Fibroblast of lung (primary cell): ENCODE measurements at regions not wholly inside any gene's neighbourhood (a gene's known extent, or its start where the extent isn't known, plus 50 kb on each side); places are given as distances from the start of the nearest gene placed in this dataset.
A peak's percentile ranks its signal among the peaks of the same experiment; 100 is the strongest.

ENCODE experiments used
- DNase-seq, 2 donors: peaks; one replicate each; pipeline versions ENCODE4 v3.0.0 to v3.0.0-alpha.2; 2010; ENCODE audit warnings: low read depth in 2 of 2
- H2AFZ ChIP-seq: 2 replicates; pipeline ENCODE4 v1.5.1; 2012; ENCODE audit warnings: low read length, control low read depth, inconsistent platforms
- H3K27ac ChIP-seq: 2 replicates; pipeline ENCODE4 v1.5.1; 2011; ENCODE audit warnings: low read length, control low read depth; ENCODE audit not compliant: insufficient read depth
- H3K27me3 ChIP-seq: 2 replicates; pipeline ENCODE4 v1.5.1; 2011; ENCODE audit warnings: mild to moderate bottlenecking, low read length; ENCODE audit not compliant: control insufficient read depth, insufficient read depth
- H3K36me3 ChIP-seq: 2 replicates; pipeline ENCODE4 v1.5.1; 2011; ENCODE audit warnings: low read length; ENCODE audit not compliant: control insufficient read depth, insufficient read depth
- H3K4me1 ChIP-seq: 2 replicates; pipeline ENCODE4 v1.5.1; 2011; ENCODE audit warnings: low read length; ENCODE audit not compliant: control insufficient read depth, insufficient read depth; ENCODE audit errors: extremely low read depth
- H3K4me2 ChIP-seq: 2 replicates; pipeline ENCODE4 v1.5.1; 2011; ENCODE audit warnings: low read length, control low read depth; ENCODE audit not compliant: insufficient read depth; ENCODE audit errors: extremely low read depth
- H3K4me3 ChIP-seq, 4 experiments: fragments of 200-600 bp in 1 of 4; sonication (generic) in 1 of 4; replicated peaks in 1 of 4; 2 replicates each; pipeline ENCODE4 v1.5.1; 2011 to 2016; ENCODE audit warnings: low read length in 4 of 4, low read depth in 3 of 4, mild to moderate bottlenecking in 3 of 4, control low read depth in 2 of 4, inconsistent platforms in 1 of 4, mixed read lengths in 1 of 4; ENCODE audit not compliant: insufficient read depth in 1 of 4; ENCODE audit errors: control extremely low read depth in 1 of 4
- H3K79me2 ChIP-seq: 2 replicates; pipeline ENCODE4 v1.5.1; 2012; ENCODE audit warnings: mild to moderate bottlenecking, low read length, inconsistent platforms; ENCODE audit not compliant: control insufficient read depth, insufficient read depth
- H3K9ac ChIP-seq: 2 replicates; pipeline ENCODE4 v1.5.1; 2011; ENCODE audit warnings: mild to moderate bottlenecking, low read length, control low read depth; ENCODE audit not compliant: insufficient read depth
- H3K9me3 ChIP-seq: 2 replicates; pipeline ENCODE4 v1.5.1; 2012; ENCODE audit warnings: low read depth, low read length; ENCODE audit not compliant: control insufficient read depth, insufficient read depth
- H4K20me1 ChIP-seq: 2 replicates; pipeline ENCODE4 v1.5.1; 2011; ENCODE audit warnings: low read length; ENCODE audit not compliant: control insufficient read depth, insufficient read depth; ENCODE audit errors: extremely low read depth
- EZH2 ChIP-seq: IDR thresholded peaks from 2 replicates; pipeline ENCODE4 v1.5.1; 2012; ENCODE audit warnings: low read length, control low read depth, mild to moderate bottlenecking; ENCODE audit errors: missing control alignments
- TF ChIP-seq, protein P1 (sequence below), 2 donors: IDR thresholded peaks in 1 of 2; conservative IDR thresholded peaks in 1 of 2; 1 replicate in 1 of 2; 2 replicates in 1 of 2; pipeline ENCODE4 v1.5.1; 2011 to 2012; ENCODE audit warnings: low read length in 2 of 2, control low read depth in 1 of 2, inconsistent platforms in 1 of 2, low read depth in 1 of 2, mild to moderate bottlenecking in 1 of 2

DNA sequence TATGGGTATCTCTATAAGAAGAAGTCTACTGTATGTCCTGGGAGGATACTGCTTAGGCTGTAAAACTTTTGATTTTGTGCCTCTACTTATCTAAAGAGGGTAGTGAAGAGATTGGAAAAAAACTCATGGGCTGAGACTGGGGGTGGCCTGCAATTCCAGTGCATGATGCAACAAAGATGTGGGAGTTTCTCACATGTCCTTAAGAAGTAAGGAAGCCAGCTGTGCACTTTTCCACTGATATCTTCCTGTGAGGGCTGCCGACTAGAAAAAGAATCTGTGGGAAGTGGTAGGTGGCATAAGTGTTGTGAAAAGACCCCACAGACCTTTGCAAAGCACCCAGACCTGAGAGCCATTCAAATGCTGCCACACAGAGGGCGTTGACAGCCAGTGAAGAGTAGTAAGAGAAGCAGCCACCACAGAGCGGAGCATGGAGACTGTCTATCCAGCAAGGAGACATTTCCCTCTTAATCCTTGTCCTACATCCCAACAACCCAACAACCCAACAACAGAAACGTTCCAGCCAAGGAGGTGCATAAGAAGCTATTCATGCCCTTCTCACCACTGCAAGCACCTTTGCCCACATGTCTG lies 65.1 kb downstream of the PFDN4 start:
- H3K27me3 ChIP-seq, result no peaks in the 10 kb centered on the region
- H3K36me3 ChIP-seq, result no peaks in the 10 kb centered on the region
- no peak overlapping the region for H3K4me2 ChIP-seq
- H3K27ac ChIP-seq, result no peak overlapping the region
- no peaks in the 10 kb centered on the region for H3K9me3 ChIP-seq
- H3K79me2 ChIP-seq, result no peaks in the 10 kb centered on the region
- H3K4me1 ChIP-seq, result no peaks in the 10 kb centered on the region
- H3K4me3 ChIP-seq, result no peak overlapping the region
- no peak overlapping the region for H3K9ac ChIP-seq
- no peaks in the 10 kb centered on the region for H4K20me1 ChIP-seq
- no peak overlapping the region for H2AFZ ChIP-seq
- DNase-seq, result peak in 1 of 2 donors; percentile 15
- TF ChIP-seq EZH2, result no peak
- TF ChIP-seq, protein P1, sequence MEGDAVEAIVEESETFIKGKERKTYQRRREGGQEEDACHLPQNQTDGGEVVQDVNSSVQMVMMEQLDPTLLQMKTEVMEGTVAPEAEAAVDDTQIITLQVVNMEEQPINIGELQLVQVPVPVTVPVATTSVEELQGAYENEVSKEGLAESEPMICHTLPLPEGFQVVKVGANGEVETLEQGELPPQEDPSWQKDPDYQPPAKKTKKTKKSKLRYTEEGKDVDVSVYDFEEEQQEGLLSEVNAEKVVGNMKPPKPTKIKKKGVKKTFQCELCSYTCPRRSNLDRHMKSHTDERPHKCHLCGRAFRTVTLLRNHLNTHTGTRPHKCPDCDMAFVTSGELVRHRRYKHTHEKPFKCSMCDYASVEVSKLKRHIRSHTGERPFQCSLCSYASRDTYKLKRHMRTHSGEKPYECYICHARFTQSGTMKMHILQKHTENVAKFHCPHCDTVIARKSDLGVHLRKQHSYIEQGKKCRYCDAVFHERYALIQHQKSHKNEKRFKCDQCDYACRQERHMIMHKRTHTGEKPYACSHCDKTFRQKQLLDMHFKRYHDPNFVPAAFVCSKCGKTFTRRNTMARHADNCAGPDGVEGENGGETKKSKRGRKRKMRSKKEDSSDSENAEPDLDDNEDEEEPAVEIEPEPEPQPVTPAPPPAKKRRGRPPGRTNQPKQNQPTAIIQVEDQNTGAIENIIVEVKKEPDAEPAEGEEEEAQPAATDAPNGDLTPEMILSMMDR (conservative IDR thresholded peaks at IDR 0.05 in 1 of 2, IDR thresholded peaks at IDR 0.05 in 1 of 2; ENCODE audit: low read depth in 1 of 2, low read length in 2 of 2), result no peak

DNA sequence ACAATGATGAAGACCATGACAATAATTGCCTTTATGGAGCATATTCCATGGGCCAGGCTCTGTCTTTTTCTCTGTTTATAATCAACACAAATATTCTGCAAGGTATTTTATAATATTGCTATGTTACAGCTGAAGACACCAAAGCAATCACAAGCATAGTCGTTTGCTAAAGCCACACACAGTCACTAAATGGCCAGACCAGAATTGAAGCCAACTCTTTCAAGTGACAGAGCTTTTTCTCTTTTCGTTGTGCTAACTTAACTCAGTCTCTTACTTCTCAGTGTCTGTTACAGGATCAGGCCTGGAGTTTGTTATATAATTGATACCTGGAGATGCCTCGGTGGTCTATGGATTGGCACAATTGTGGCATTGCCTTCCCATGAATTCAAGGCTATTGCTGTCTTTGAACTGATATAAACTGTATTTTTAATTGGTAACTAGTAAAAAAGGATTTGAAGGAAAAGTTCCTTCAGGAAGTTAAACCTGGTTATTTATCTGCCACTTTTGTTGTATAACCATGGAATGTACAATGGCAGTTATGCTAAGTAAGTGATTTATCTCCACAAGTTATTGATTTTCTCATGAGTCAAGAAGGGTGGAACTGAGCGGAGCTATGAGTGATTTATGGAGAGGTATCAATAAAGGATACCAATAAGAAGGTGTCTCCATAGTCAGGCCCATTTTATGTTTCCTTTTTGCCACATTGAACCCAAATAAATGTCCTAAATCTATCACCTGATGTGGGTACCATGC lies 67.6 kb downstream of the PFDN4 start:
- no peaks in the 10 kb centered on the region for H4K20me1 ChIP-seq
- no peaks in the 10 kb centered on the region for H3K4me1 ChIP-seq
- no peaks in the 10 kb centered on the region for H3K79me2 ChIP-seq
- TF ChIP-seq EZH2, result no peak
- TF ChIP-seq, protein P1 (conservative IDR thresholded peaks at IDR 0.05 in 1 of 2, IDR thresholded peaks at IDR 0.05 in 1 of 2; ENCODE audit: low read depth in 1 of 2, low read length in 2 of 2), result no peak
- DNase-seq, result no peak
- H3K27ac ChIP-seq, result no peak overlapping the region
- no peaks in the 10 kb centered on the region for H3K36me3 ChIP-seq
- H3K9me3 ChIP-seq, result no peaks in the 10 kb centered on the region
- H3K4me3 ChIP-seq, result no peak overlapping the region
- no peak overlapping the region for H3K9ac ChIP-seq
- H3K27me3 ChIP-seq, result no peaks in the 10 kb centered on the region
- no peak overlapping the region for H2AFZ ChIP-seq
- no peak overlapping the region for H3K4me2 ChIP-seq

DNA sequence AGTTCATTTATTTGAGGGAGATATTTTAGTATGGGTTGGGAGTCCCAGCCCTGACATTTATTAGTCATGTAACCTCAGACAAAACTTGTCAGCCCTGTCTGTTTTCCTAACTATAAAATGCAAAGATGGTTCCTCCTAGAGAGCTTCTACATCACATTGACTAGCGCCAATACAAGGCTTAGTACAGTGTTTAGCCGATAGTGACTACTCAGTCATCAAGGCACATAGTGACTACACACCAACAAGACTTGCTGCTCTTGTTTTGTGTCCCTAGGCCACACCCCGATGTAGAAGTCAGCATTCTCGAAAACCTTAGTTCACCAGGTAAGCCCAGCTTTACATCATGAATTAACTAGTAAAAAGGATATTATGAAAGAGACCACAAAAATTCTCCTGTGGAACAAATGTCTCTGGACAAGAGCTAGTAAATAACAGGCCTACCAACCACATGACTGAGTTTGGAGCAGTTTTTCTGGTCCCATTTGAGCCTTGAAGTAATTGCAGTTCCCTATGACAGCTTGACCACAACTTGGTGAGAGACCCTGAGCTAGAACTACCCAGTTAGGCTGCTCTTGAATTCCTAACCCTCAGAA lies 68.8 kb downstream of the PFDN4 start:
- Histone ChIP-seq H3K9me3 (no peaks in the 10 kb centered on the region), H3K4me2 (no peak overlapping the region), H3K4me3 (no peak overlapping the region), H3K36me3 (no peaks in the 10 kb centered on the region), H3K4me1 (no peaks in the 10 kb centered on the region), H4K20me1 (no peaks in the 10 kb centered on the region), H2AFZ (no peak overlapping the region), H3K79me2 (no peaks in the 10 kb centered on the region), H3K9ac (no peak overlapping the region), H3K27ac (no peak overlapping the region), H3K27me3 (no peaks in the 10 kb centered on the region)
- no peak for DNase-seq
- TF ChIP-seq, protein P1 (conservative IDR thresholded peaks at IDR 0.05 in 1 of 2, IDR thresholded peaks at IDR 0.05 in 1 of 2; ENCODE audit: low read depth in 1 of 2, low read length in 2 of 2), result no peak
